Upper lobe of left lung (tissue), 4 donors: ENCODE measurements at regions not wholly inside any gene's neighbourhood (a gene's known extent, or its start where the extent isn't known, plus 50 kb on each side); places are given as distances from the start of the nearest gene placed in this dataset.

Experiments used
- EP300 ChIP-seq, 4 donors: sonication (generic); formaldehyde crosslinking; IDR thresholded peaks; one replicate each; pipeline ENCODE4 v1.5.1; 2017; ENCODE audit warnings: antibody characterized with exemption in 4 of 4, control low read depth in 2 of 4
- POLR2A ChIP-seq, 4 donors: fragments of 450-650 bp; IDR thresholded peaks; one replicate each; pipeline ENCODE4 v1.5.1; 2016 to 2017; ENCODE audit warnings: antibody characterized with exemption in 4 of 4, mild to moderate bottlenecking in 2 of 4
- POLR2AphosphoS5 ChIP-seq, 2 donors: sonication (generic); formaldehyde crosslinking; IDR thresholded peaks; one replicate each; pipeline ENCODE4 v1.5.1; 2017; ENCODE audit warnings: antibody characterized with exemption in 2 of 2
- TF ChIP-seq, protein P1 (sequence below), 6 experiments: fragments of 450-650 bp in 4 of 6; fragments of 200-600 bp in 2 of 6; sonication (generic) in 2 of 6; IDR thresholded peaks; one replicate each; pipeline ENCODE4 v1.5.1; 2016 to 2019; ENCODE audit warnings: antibody characterized with exemption in 6 of 6

DNA sequence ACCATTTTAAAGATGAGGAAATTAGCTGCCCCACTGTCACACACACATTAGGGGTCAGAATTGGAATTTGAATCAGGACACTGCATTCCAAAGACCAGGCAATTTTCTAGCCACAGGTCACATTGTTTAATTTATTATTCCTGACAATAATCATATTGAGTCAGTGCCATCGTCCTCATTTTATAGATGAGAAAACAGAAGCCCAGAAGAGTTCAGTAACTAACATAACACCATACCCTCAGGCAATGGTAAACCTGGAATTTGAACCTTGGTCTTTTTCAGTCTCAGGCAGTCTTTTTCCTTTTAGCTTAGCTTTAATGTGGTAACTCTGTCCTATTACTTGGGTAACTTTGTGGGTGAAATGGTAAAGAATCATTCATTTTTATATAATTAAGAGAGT lies 330.3 kb upstream of the SYT1 start:
- TF ChIP-seq, protein P1, sequence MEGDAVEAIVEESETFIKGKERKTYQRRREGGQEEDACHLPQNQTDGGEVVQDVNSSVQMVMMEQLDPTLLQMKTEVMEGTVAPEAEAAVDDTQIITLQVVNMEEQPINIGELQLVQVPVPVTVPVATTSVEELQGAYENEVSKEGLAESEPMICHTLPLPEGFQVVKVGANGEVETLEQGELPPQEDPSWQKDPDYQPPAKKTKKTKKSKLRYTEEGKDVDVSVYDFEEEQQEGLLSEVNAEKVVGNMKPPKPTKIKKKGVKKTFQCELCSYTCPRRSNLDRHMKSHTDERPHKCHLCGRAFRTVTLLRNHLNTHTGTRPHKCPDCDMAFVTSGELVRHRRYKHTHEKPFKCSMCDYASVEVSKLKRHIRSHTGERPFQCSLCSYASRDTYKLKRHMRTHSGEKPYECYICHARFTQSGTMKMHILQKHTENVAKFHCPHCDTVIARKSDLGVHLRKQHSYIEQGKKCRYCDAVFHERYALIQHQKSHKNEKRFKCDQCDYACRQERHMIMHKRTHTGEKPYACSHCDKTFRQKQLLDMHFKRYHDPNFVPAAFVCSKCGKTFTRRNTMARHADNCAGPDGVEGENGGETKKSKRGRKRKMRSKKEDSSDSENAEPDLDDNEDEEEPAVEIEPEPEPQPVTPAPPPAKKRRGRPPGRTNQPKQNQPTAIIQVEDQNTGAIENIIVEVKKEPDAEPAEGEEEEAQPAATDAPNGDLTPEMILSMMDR (IDR thresholded peaks at IDR 0.05) = no peak
- TF ChIP-seq POLR2A (IDR thresholded peaks at IDR 0.05) (no peak), POLR2AphosphoS5 (IDR thresholded peaks at IDR 0.05) (no peak), EP300 (IDR thresholded peaks at IDR 0.05) (no peak)
